Effector memory CD8-positive, alpha-beta T cell (primary cell): ENCODE measurements at regions not wholly inside any gene's neighbourhood (a gene's known extent, or its start where the extent isn't known, plus 50 kb on each side); places are given as distances from the start of the nearest gene placed in this dataset.
"Not testable (repeated sequence)": the region's sequence is repeated elsewhere in the genome, so short reads cannot be mapped to it uniquely, and the experiment has no call there.

Source experiments
- ATAC-seq: fragments of 150-1000 bp; cut with Tn5 transposase; replicated peaks from 2 replicates; pipeline ENCODE4 v1.10.0; 2021; ENCODE audit warnings: mild to moderate bottlenecking, moderate library complexity
- DNase-seq, 3 experiments: peaks; one replicate each; pipeline ENCODE4 v3.0.0; 2021
- H3K27ac Mint-ChIP-seq, 2 donors: one replicate each; pipeline ENCODE4 v1.8.0; 2022; ENCODE audit warnings: mild to moderate bottlenecking in 2 of 2, mixed read lengths in 2 of 2, moderate library complexity in 2 of 2
- H3K27me3 Mint-ChIP-seq, 2 donors: one replicate each; pipeline ENCODE4 v1.8.0; 2022; ENCODE audit warnings: mixed read lengths in 2 of 2
- H3K36me3 Mint-ChIP-seq: one replicate; pipeline ENCODE4 v1.8.0; 2022; ENCODE audit warnings: mild to moderate bottlenecking, moderate library complexity, mixed read lengths; ENCODE audit not compliant: insufficient read depth
- H3K4me1 Mint-ChIP-seq, 2 donors: one replicate each; pipeline ENCODE4 v1.8.0; 2022; ENCODE audit warnings: low read depth in 2 of 2, mixed read lengths in 2 of 2
- H3K4me3 Mint-ChIP-seq, 2 donors: one replicate each; pipeline ENCODE4 v1.8.0; 2022; ENCODE audit warnings: mild to moderate bottlenecking in 2 of 2, mixed read lengths in 2 of 2, moderate library complexity in 2 of 2
- H3K9me3 Mint-ChIP-seq, 2 donors: one replicate each; pipeline ENCODE4 v1.8.0; 2022; ENCODE audit warnings: mixed read lengths in 2 of 2

GRCh38 chr17:63090358-63091114 is 124.5 kb downstream of the TANC2 start:
- not testable (repeated sequence) for DNase-seq, H3K4me1 Mint-ChIP-seq, H3K27me3 Mint-ChIP-seq, H3K36me3 Mint-ChIP-seq, H3K4me3 Mint-ChIP-seq, ATAC-seq, H3K9me3 Mint-ChIP-seq, H3K27ac Mint-ChIP-seq

GRCh38 chr17:63091909-63092308 is 125.9 kb downstream of the TANC2 start:
- H3K4me1 Mint-ChIP-seq, H3K36me3 Mint-ChIP-seq, H3K4me3 Mint-ChIP-seq, ATAC-seq, H3K9me3 Mint-ChIP-seq, DNase-seq, H3K27me3 Mint-ChIP-seq, H3K27ac Mint-ChIP-seq: not testable (repeated sequence)

GRCh38 chr17:63094631-63095030 is 128.6 kb downstream of the TANC2 start:
- ATAC-seq (no peak), DNase-seq (no peak)
- Mint-ChIP-seq H3K27me3 (no peaks in the 10 kb centered on the region), H3K36me3 (no peaks in the 10 kb centered on the region), H3K9me3 (no peaks in the 10 kb centered on the region), H3K27ac (no peak overlapping the region), H3K4me1 (peaks cover 3 to 4% of the 10 kb centered on the region in 2 donors), H3K4me3 (no peak overlapping the region)

GRCh38 chr17:63095459-63095858 is 129.4 kb downstream of the TANC2 start:
- no peak overlapping the region for H3K4me3 Mint-ChIP-seq
- H3K27me3 Mint-ChIP-seq: no peaks in the 10 kb centered on the region
- DNase-seq: no peak
- H3K9me3 Mint-ChIP-seq: no peaks in the 10 kb centered on the region
- no peaks in the 10 kb centered on the region for H3K36me3 Mint-ChIP-seq
- no peak for ATAC-seq
- H3K27ac Mint-ChIP-seq: no peak overlapping the region
- H3K4me1 Mint-ChIP-seq: peaks cover 3 to 4% of the 10 kb centered on the region in 2 donors

GRCh38 chr17:63095879-63096278 is 129.8 kb downstream of the TANC2 start:
- peaks cover 3% of the 10 kb centered on the region for H3K36me3 Mint-ChIP-seq
- no peaks in the 10 kb centered on the region for H3K9me3 Mint-ChIP-seq
- no peaks in the 10 kb centered on the region for H3K27me3 Mint-ChIP-seq
- no peak overlapping the region for H3K4me3 Mint-ChIP-seq
- ATAC-seq (no peak), DNase-seq (no peak)
- H3K27ac Mint-ChIP-seq: no peak overlapping the region
- H3K4me1 Mint-ChIP-seq: peaks cover 3 to 4% of the 10 kb centered on the region in 2 donors

- Mint-ChIP-seq H3K36me3 (peaks cover 3% of the 10 kb centered on the region), H3K4me3 (no peak overlapping the region), H3K27ac (no peak overlapping the region), H3K4me1 (peaks cover 3 to 4% of the 10 kb centered on the region in 2 donors), H3K9me3 (no peaks in the 10 kb centered on the region), H3K27me3 (no peaks in the 10 kb centered on the region)
- no peak for ATAC-seq
- no peak for DNase-seq
These were observed 130.4 kb downstream of the TANC2 start for GRCh38 chr17:63096426-63096825.

- ATAC-seq: no peak
- no peaks in the 10 kb centered on the region for H3K9me3 Mint-ChIP-seq
These were observed 133.4 kb downstream of the TANC2 start for GRCh38 chr17:63099425-63099824.

GRCh38 chr17:63102034-63102433 is 136.0 kb downstream of the TANC2 start:
- Mint-ChIP-seq H3K27me3 (no peaks in the 10 kb centered on the region), H3K27ac (no peak overlapping the region)

More at GRCh38 chr17:63099425-63099824, 133.4 kb downstream of the TANC2 start:
- Mint-ChIP-seq H3K4me3 (no peak overlapping the region), H3K27ac (no peak overlapping the region), H3K4me1 (peaks cover 3 to 4% of the 10 kb centered on the region in 2 donors), H3K36me3 (peaks cover 3% of the 10 kb centered on the region), H3K27me3 (no peaks in the 10 kb centered on the region)
- DNase-seq: no peak

GRCh38 chr17:63106050-63106449 is 140.0 kb downstream of the TANC2 start:
- no peak overlapping the region for H3K27ac Mint-ChIP-seq
- H3K4me1 Mint-ChIP-seq: peaks cover 0 to 3% of the 10 kb centered on the region in 2 donors
- ATAC-seq (no peak), DNase-seq (no peak)
- H3K27me3 Mint-ChIP-seq: no peaks in the 10 kb centered on the region
- no peak overlapping the region for H3K4me3 Mint-ChIP-seq
- H3K9me3 Mint-ChIP-seq: no peaks in the 10 kb centered on the region
- no peaks in the 10 kb centered on the region for H3K36me3 Mint-ChIP-seq

More at GRCh38 chr17:63102034-63102433, 136.0 kb downstream of the TANC2 start:
- no peak overlapping the region for H3K4me3 Mint-ChIP-seq
- H3K9me3 Mint-ChIP-seq: no peaks in the 10 kb centered on the region
- ATAC-seq: no peak
- H3K4me1 Mint-ChIP-seq: no peaks in the 10 kb centered on the region
- peaks cover 3% of the 10 kb centered on the region for H3K36me3 Mint-ChIP-seq
- DNase-seq: no peak

GRCh38 chr17:63109661-63110060 is 143.6 kb downstream of the TANC2 start:
- H3K36me3 Mint-ChIP-seq: no peaks in the 10 kb centered on the region
- DNase-seq (no peak), ATAC-seq (no peak)
- no peak overlapping the region for H3K27ac Mint-ChIP-seq
- no peaks in the 10 kb centered on the region for H3K9me3 Mint-ChIP-seq
- H3K4me3 Mint-ChIP-seq: no peak overlapping the region
- H3K27me3 Mint-ChIP-seq: no peaks in the 10 kb centered on the region
- peaks cover 0 to 3% of the 10 kb centered on the region in 2 donors for H3K4me1 Mint-ChIP-seq

- Mint-ChIP-seq H3K4me1 (peaks cover 0 to 3% of the 10 kb centered on the region in 2 donors), H3K27ac (no peak overlapping the region), H3K27me3 (no peaks in the 10 kb centered on the region), H3K36me3 (no peaks in the 10 kb centered on the region), H3K4me3 (no peak overlapping the region), H3K9me3 (no peaks in the 10 kb centered on the region)
- ATAC-seq: no peak
- DNase-seq: no peak
These were observed 147.1 kb downstream of the TANC2 start for GRCh38 chr17:63113167-63113566.

GRCh38 chr17:63116228-63116627 is 150.2 kb downstream of the TANC2 start:
- Mint-ChIP-seq H3K4me1 (no peaks in the 10 kb centered on the region), H3K27ac (no peak overlapping the region), H3K9me3 (no peaks in the 10 kb centered on the region), H3K4me3 (no peak overlapping the region), H3K27me3 (no peaks in the 10 kb centered on the region), H3K36me3 (no peaks in the 10 kb centered on the region)
- DNase-seq (no peak), ATAC-seq (no peak)

GRCh38 chr17:63116967-63117830 is 151.2 kb downstream of the TANC2 start:
- H3K27me3 Mint-ChIP-seq: no peaks in the 10 kb centered on the region
- no peaks in the 10 kb centered on the region for H3K4me1 Mint-ChIP-seq
- H3K27ac Mint-ChIP-seq: no peak overlapping the region
- no peaks in the 10 kb centered on the region for H3K9me3 Mint-ChIP-seq
- no peak overlapping the region for H3K4me3 Mint-ChIP-seq
- no peak for DNase-seq
- no peaks in the 10 kb centered on the region for H3K36me3 Mint-ChIP-seq
- ATAC-seq: no peak

- Mint-ChIP-seq H3K4me3 (no peak overlapping the region), H3K9me3 (no peaks in the 10 kb centered on the region), H3K36me3 (no peaks in the 10 kb centered on the region), H3K4me1 (peaks cover 2 to 6% of the 10 kb centered on the region in 2 donors), H3K27me3 (no peaks in the 10 kb centered on the region), H3K27ac (no peak overlapping the region)
- DNase-seq: no peak
- no peak for ATAC-seq
These were observed 154.4 kb downstream of the TANC2 start for GRCh38 chr17:63120406-63120805.
